ENCODE measurements at regions not wholly inside any gene's neighbourhood (a gene's known extent, or its start where the extent isn't known, plus 50 kb on each side); places are given as distances from the start of the nearest gene placed in this dataset.

DNA sequence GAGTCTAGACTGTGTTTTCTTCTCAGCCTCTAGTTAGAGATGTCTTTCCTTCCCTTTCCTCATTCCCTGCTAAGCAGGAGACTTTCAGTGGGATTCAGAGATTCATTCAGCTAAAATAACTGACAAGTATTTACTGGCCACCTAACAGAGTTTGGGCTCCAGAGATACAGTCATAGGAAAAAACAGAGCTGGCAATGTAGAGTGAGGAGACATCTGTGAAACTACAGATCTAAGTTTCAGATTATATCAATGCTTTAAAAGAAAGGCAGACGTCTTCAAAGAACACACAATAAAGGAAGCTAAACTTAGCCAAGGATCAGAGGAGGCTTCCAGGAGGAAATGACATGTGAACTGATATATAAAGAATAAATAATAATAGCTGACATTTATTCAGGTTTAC lies 355.6 kb upstream of the DDI1 start:
- TF ChIP-seq CTCF (conservative IDR thresholded peaks at IDR 0.05 in 1 of 2, IDR thresholded peaks at IDR 0.05 in 1 of 2; ENCODE audit: low read depth in 1 of 2, low read length in 2 of 2), result no peak
- no peak for TF ChIP-seq EZH2 (IDR thresholded peaks at IDR 0.05; ENCODE audit: low read length, missing control alignments)
